ENCODE measurements at regions not wholly inside any gene's neighbourhood (a gene's known extent, or its start where the extent isn't known, plus 50 kb on each side); places are given as distances from the start of the nearest gene placed in this dataset.

- TF ChIP-seq EZH2 (IDR thresholded peaks at IDR 0.05; ENCODE audit: low read length, missing control alignments) (no peak), CTCF (conservative IDR thresholded peaks at IDR 0.05 in 1 of 2, IDR thresholded peaks at IDR 0.05 in 1 of 2; ENCODE audit: low read depth in 1 of 2, low read length in 2 of 2) (no peak)
- Histone ChIP-seq H3K79me2 (ENCODE audit: control insufficient read depth, insufficient read depth, low read length) (no peaks in the 10 kb centered on the region), H4K20me1 (ENCODE audit: control insufficient read depth, extremely low read depth, insufficient read depth, low read length) (no peaks in the 10 kb centered on the region), H2AFZ (ENCODE audit: low read length) (no peak overlapping the region), H3K36me3 (ENCODE audit: control insufficient read depth, insufficient read depth, low read length) (no peaks in the 10 kb centered on the region), H3K4me3 (replicated peaks in 1 of 4; ENCODE audit: control extremely low read depth in 1 of 4, insufficient read depth in 1 of 4, low read depth in 3 of 4, low read length in 4 of 4) (no peak overlapping the region), H3K27me3 (ENCODE audit: control insufficient read depth, insufficient read depth, low read length) (no peaks in the 10 kb centered on the region), H3K4me1 (ENCODE audit: control insufficient read depth, extremely low read depth, insufficient read depth, low read length) (no peaks in the 10 kb centered on the region), H3K9ac (ENCODE audit: insufficient read depth, low read length) (no peak overlapping the region), H3K27ac (ENCODE audit: insufficient read depth, low read length) (no peak overlapping the region), H3K9me3 (ENCODE audit: control insufficient read depth, insufficient read depth, low read depth, low read length) (no peaks in the 10 kb centered on the region), H3K4me2 (ENCODE audit: extremely low read depth, insufficient read depth, low read length) (no peak overlapping the region)
- no peak for DNase-seq (ENCODE audit: low read depth in 2 of 2)
These were observed 1255.6 kb downstream of the NLGN4Y start for GRCh38 chrY:15779891-15780290.

DNA sequence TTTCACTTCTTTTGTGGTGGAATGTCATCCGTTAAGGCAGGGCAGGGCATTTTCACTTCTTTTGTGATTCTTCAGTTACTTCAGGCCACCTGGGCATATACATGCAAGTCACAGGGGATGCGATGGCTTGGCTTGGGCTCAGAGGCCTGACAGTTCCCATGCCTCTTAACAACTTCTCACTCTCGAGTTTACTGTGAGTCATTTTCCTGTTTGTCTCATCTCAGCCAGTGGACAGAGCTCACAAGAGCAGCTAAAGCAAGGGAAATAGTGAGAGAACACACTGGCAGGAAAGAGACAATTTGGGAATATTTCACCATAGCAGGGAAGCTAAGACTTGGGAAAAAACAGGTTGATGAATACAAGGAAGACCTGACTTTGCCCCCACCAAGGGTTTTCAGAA, 1275.7 kb downstream of the NLGN4Y start:
- Histone ChIP-seq H3K9me3 (ENCODE audit: control insufficient read depth, insufficient read depth, low read depth, low read length) (no peaks in the 10 kb centered on the region), H3K27ac (ENCODE audit: insufficient read depth, low read length) (no peak overlapping the region), H2AFZ (ENCODE audit: low read length) (no peak overlapping the region), H4K20me1 (ENCODE audit: control insufficient read depth, extremely low read depth, insufficient read depth, low read length) (no peaks in the 10 kb centered on the region), H3K4me3 (replicated peaks in 1 of 4; ENCODE audit: control extremely low read depth in 1 of 4, insufficient read depth in 1 of 4, low read depth in 3 of 4, low read length in 4 of 4) (no peak overlapping the region), H3K4me2 (ENCODE audit: extremely low read depth, insufficient read depth, low read length) (no peak overlapping the region), H3K9ac (ENCODE audit: insufficient read depth, low read length) (no peak overlapping the region), H3K27me3 (ENCODE audit: control insufficient read depth, insufficient read depth, low read length) (no peaks in the 10 kb centered on the region), H3K36me3 (ENCODE audit: control insufficient read depth, insufficient read depth, low read length) (no peaks in the 10 kb centered on the region), H3K79me2 (ENCODE audit: control insufficient read depth, insufficient read depth, low read length) (no peaks in the 10 kb centered on the region), H3K4me1 (ENCODE audit: control insufficient read depth, extremely low read depth, insufficient read depth, low read length) (no peaks in the 10 kb centered on the region)
- peak in 1 of 2 donors; percentile 0 for DNase-seq (ENCODE audit: low read depth in 2 of 2)
- TF ChIP-seq CTCF (conservative IDR thresholded peaks at IDR 0.05 in 1 of 2, IDR thresholded peaks at IDR 0.05 in 1 of 2; ENCODE audit: low read depth in 1 of 2, low read length in 2 of 2) = no peak
- TF ChIP-seq EZH2 (IDR thresholded peaks at IDR 0.05; ENCODE audit: low read length, missing control alignments) = no peak

- H3K4me3 ChIP-seq (replicated peaks in 1 of 4; ENCODE audit: control extremely low read depth in 1 of 4, insufficient read depth in 1 of 4, low read depth in 3 of 4, low read length in 4 of 4) = no peak overlapping the region
These were observed 1281.7 kb downstream of the NLGN4Y start for GRCh38 chrY:15805985-15806384.

More at GRCh38 chrY:15805985-15806384, 1281.7 kb downstream of the NLGN4Y start:
- no peak for DNase-seq (ENCODE audit: low read depth in 2 of 2)
- Histone ChIP-seq H3K9me3 (ENCODE audit: control insufficient read depth, insufficient read depth, low read depth, low read length) (no peaks in the 10 kb centered on the region), H3K4me2 (ENCODE audit: extremely low read depth, insufficient read depth, low read length) (no peak overlapping the region), H3K79me2 (ENCODE audit: control insufficient read depth, insufficient read depth, low read length) (no peaks in the 10 kb centered on the region), H3K27me3 (ENCODE audit: control insufficient read depth, insufficient read depth, low read length) (no peaks in the 10 kb centered on the region), H3K9ac (ENCODE audit: insufficient read depth, low read length) (no peak overlapping the region), H3K27ac (ENCODE audit: insufficient read depth, low read length) (no peak overlapping the region), H3K4me1 (ENCODE audit: control insufficient read depth, extremely low read depth, insufficient read depth, low read length) (no peaks in the 10 kb centered on the region), H3K36me3 (ENCODE audit: control insufficient read depth, insufficient read depth, low read length) (no peaks in the 10 kb centered on the region), H4K20me1 (ENCODE audit: control insufficient read depth, extremely low read depth, insufficient read depth, low read length) (no peaks in the 10 kb centered on the region), H2AFZ (ENCODE audit: low read length) (no peak overlapping the region)
- TF ChIP-seq EZH2 (IDR thresholded peaks at IDR 0.05; ENCODE audit: low read length, missing control alignments) = no peak
- no peak for TF ChIP-seq CTCF (conservative IDR thresholded peaks at IDR 0.05 in 1 of 2, IDR thresholded peaks at IDR 0.05 in 1 of 2; ENCODE audit: low read depth in 1 of 2, low read length in 2 of 2)
